HCT116 (cell line): ENCODE measurements at regions not wholly inside any gene's neighbourhood (a gene's known extent, or its start where the extent isn't known, plus 50 kb on each side); places are given as distances from the start of the nearest gene placed in this dataset.

Experiments
- ATAC-seq: fragments of 200-7000 bp; cut with Tn5 transposase; 2 replicates; pipeline ENCODE4 v1.9.1; 2020; ENCODE audit warnings: mild to moderate bottlenecking, moderate library complexity
- BruUV-seq: library from RNA; stranded (reverse); fragments of 400-500 nt; replicated peaks from 2 replicates; lab custom pipeline; 2021; lab: Mats Ljungman, UMichigan
- CTCF ChIA-PET: fragments of 300-600 bp; sonication (Branson Sonifier 250); formaldehyde crosslinking; loops from one replicate; lab custom pipeline; 2021; ENCODE audit warnings: antibody characterized with exemption; lab: Charles Lee
- POLR2A ChIA-PET: fragments of 300-600, 350-600 bp; sonication (Branson Sonifier 250); formaldehyde crosslinking; loops from one replicate; lab custom pipeline; 2021; ENCODE audit warnings: antibody characterized with exemption; lab: Charles Lee
- RAD21 ChIA-PET, 2 experiments: fragments of 300-600 bp; sonication (Branson Sonifier 250); formaldehyde crosslinking; loops; one replicate each; lab custom pipeline; 2023; ENCODE audit warnings: low total read pairs in 2 of 2; ENCODE audit not compliant: uncharacterized antibody in 2 of 2, unreplicated experiment in 2 of 2, low non-redundant PET in 1 of 2; lab: Charles Lee
- DNase-seq: peaks from one replicate; pipeline ENCODE4 v3.0.0-alpha.2; 2010; ENCODE audit warnings: low read depth, low spot score
- H2AFZ ChIP-seq: fragments of 200-600 bp; shearing (Covaris generic), sonication (generic); 2 replicates; pipeline ENCODE4 v1.6.1; 2017; ENCODE audit warnings: low read depth, mixed run types, mixed read lengths, antibody characterized with exemption, low read length; ENCODE audit not compliant: poor library complexity, severe bottlenecking
- H3K27ac ChIP-seq: 2 replicates; pipeline ENCODE4 v1.5.1; 2012; ENCODE audit warnings: low read depth, low read length
- H3K27me3 ChIP-seq: fragments of 200-600 bp; sonication (generic); 2 replicates; pipeline ENCODE4 v1.6.1; 2016; ENCODE audit warnings: mixed run types, low read length, mixed read lengths; ENCODE audit not compliant: insufficient read depth
- H3K36me3 ChIP-seq, 2 experiments: fragments of 200-500 bp in 1 of 2; fragments of 200-600 bp in 1 of 2; sonication (Bioruptor generic) in 1 of 2; sonication (generic) in 1 of 2; 2 replicates each; pipeline versions ENCODE4 v1.5.1 to v1.6.1; 2014 to 2016; ENCODE audit warnings: low read length in 2 of 2, inconsistent platforms in 1 of 2, mixed read lengths in 1 of 2, mixed run types in 1 of 2; ENCODE audit not compliant: insufficient read depth in 2 of 2, control insufficient read depth in 1 of 2
- H3K4me1 ChIP-seq, 2 experiments: fragments of 200-600 bp in 1 of 2; sonication (generic) in 1 of 2; 2 replicates each; pipeline versions ENCODE4 v1.5.1 to v1.6.1; 2012 to 2017; ENCODE audit warnings: low read length in 2 of 2, inconsistent platforms in 1 of 2, mild to moderate bottlenecking in 1 of 2, mixed read lengths in 1 of 2, mixed run types in 1 of 2, moderate library complexity in 1 of 2; ENCODE audit not compliant: insufficient read depth in 2 of 2, control insufficient read depth in 1 of 2
- H3K4me2 ChIP-seq: fragments of 200-600 bp; sonication (generic); 2 replicates; pipeline ENCODE4 v1.6.1; 2017; ENCODE audit warnings: mixed run types, low read length, mixed read lengths
- H3K4me3 ChIP-seq, 2 experiments: fragments of 200-600 bp in 1 of 2; sonication (generic) in 1 of 2; replicated peaks in 1 of 2; 2 replicates each; pipeline ENCODE4 v1.5.1; 2011 to 2016; ENCODE audit warnings: low read length in 2 of 2, control low read depth in 1 of 2, low read depth in 1 of 2, mild to moderate bottlenecking in 1 of 2, mixed read lengths in 1 of 2, mixed run types in 1 of 2
- H3K79me2 ChIP-seq: fragments of 200-600 bp; sonication (generic); 2 replicates; pipeline ENCODE4 v1.6.1; 2017; ENCODE audit warnings: mild to moderate bottlenecking, mixed run types, low read length, moderate library complexity, mixed read lengths; ENCODE audit not compliant: insufficient read depth
- H3K9ac ChIP-seq: fragments of 200-600 bp; sonication (generic); 2 replicates; pipeline ENCODE4 v1.6.1; 2016; ENCODE audit warnings: low read length, mixed read lengths
- H3K9me2 ChIP-seq: fragments of 200-600 bp; sonication (generic), shearing (Covaris generic); 2 replicates; pipeline ENCODE4 v1.6.1; 2017; ENCODE audit warnings: mixed run types, mild to moderate bottlenecking, moderate library complexity; ENCODE audit not compliant: insufficient read depth
- H3K9me3 ChIP-seq, 2 experiments: fragments of 200-500 bp in 1 of 2; fragments of 200-600 bp in 1 of 2; sonication (Bioruptor generic) in 1 of 2; sonication (generic) in 1 of 2; 2 replicates each; pipeline ENCODE4 v1.6.1; 2014 to 2017; ENCODE audit warnings: low read length in 2 of 2, mixed read lengths in 2 of 2, inconsistent platforms in 1 of 2, low read depth in 1 of 2, mild to moderate bottlenecking in 1 of 2, mixed run types in 1 of 2, moderate library complexity in 1 of 2; ENCODE audit not compliant: control insufficient read depth in 1 of 2, insufficient read depth in 1 of 2
- H4K20me1 ChIP-seq: fragments of 200-600 bp; sonication (generic), shearing (Covaris generic); 2 replicates; pipeline ENCODE4 v1.6.1; 2017; ENCODE audit warnings: mixed run types, mild to moderate bottlenecking, moderate library complexity; ENCODE audit not compliant: insufficient read depth
- CEBPB ChIP-seq: IDR thresholded peaks from 2 replicates; pipeline ENCODE4 v1.6.1; 2012; ENCODE audit warnings: low read depth
- EGR1 ChIP-seq: IDR thresholded peaks from 2 replicates; pipeline ENCODE4 v1.6.1; 2012; ENCODE audit warnings: low read depth
- ELF1 ChIP-seq: IDR thresholded peaks from 2 replicates; pipeline ENCODE4 v1.6.1; 2012; ENCODE audit warnings: low read depth, borderline replicate concordance
- EZH2 ChIP-seq: fragments of 200-600 bp; sonication (generic); IDR thresholded peaks from 2 replicates; pipeline ENCODE4 v1.6.1; 2017; ENCODE audit warnings: antibody characterized with exemption, mixed run types
- EZH2phosphoT487 ChIP-seq: fragments of 200-600 bp; IDR thresholded peaks from 2 replicates; pipeline ENCODE4 v1.6.1; 2018; ENCODE audit warnings: antibody characterized with exemption, borderline replicate concordance
- FOSL1 ChIP-seq: IDR thresholded peaks from 2 replicates; pipeline ENCODE4 v1.6.1; 2012; ENCODE audit warnings: low read depth
- POLR2A ChIP-seq: IDR thresholded peaks from 2 replicates; pipeline ENCODE4 v1.7.0; 2011; ENCODE audit warnings: borderline replicate concordance; ENCODE audit not compliant: insufficient read depth, insufficient read length; ENCODE audit errors: extremely low read depth
- POLR2AphosphoS5 ChIP-seq: IDR thresholded peaks from 2 replicates; pipeline ENCODE4 v1.6.1; 2011; ENCODE audit warnings: mild to moderate bottlenecking, low read depth, low read length, moderate library complexity
- RAD21 ChIP-seq: IDR thresholded peaks from 2 replicates; pipeline ENCODE4 v1.6.1; 2012; ENCODE audit warnings: low read depth, mild to moderate bottlenecking
- SIN3A ChIP-seq: IDR thresholded peaks from 2 replicates; pipeline ENCODE4 v1.6.1; 2012; ENCODE audit warnings: low read depth
- SRF ChIP-seq: IDR thresholded peaks from 2 replicates; pipeline ENCODE4 v1.6.1; 2012; ENCODE audit warnings: low read depth
- TCF7L2 ChIP-seq: IDR thresholded peaks from 2 replicates; pipeline ENCODE4 v1.7.0; 2011; ENCODE audit warnings: borderline replicate concordance, inconsistent platforms; ENCODE audit not compliant: insufficient read depth, insufficient read length; ENCODE audit errors: extremely low read depth
- YY1 ChIP-seq: IDR thresholded peaks from 2 replicates; pipeline ENCODE4 v1.6.1; 2011; ENCODE audit warnings: low read length, low read depth, moderate library complexity, mild to moderate bottlenecking; ENCODE audit not compliant: insufficient replicate concordance; ENCODE audit errors: extremely low read depth
- ZFX ChIP-seq: fragments of 450-650 bp; IDR thresholded peaks from 2 replicates; pipeline ENCODE4 v1.6.1; 2017
- ZNF274 ChIP-seq: fragments of 200-500 bp; sonication (Bioruptor generic); IDR thresholded peaks from 2 replicates; pipeline ENCODE4 v1.6.1; 2014; ENCODE audit warnings: mild to moderate bottlenecking, low read depth, low read length, inconsistent platforms
- intact Hi-C: fragments of 100-400 bp; cut with micrococcal nuclease; formaldehyde crosslinking; loops from 2 replicates; pipeline ENCODE4 v1.10.0; 2022
- TF ChIP-seq, protein P1 (sequence below): IDR thresholded peaks from 2 replicates; pipeline ENCODE4 v1.6.1; 2011; ENCODE audit warnings: mild to moderate bottlenecking, low read length, moderate library complexity; ENCODE audit not compliant: insufficient replicate concordance; ENCODE audit errors: extremely low read depth
- TF ChIP-seq, protein P2 (sequence below): IDR thresholded peaks from 2 replicates; pipeline ENCODE4 v1.6.1; 2012

DNA sequence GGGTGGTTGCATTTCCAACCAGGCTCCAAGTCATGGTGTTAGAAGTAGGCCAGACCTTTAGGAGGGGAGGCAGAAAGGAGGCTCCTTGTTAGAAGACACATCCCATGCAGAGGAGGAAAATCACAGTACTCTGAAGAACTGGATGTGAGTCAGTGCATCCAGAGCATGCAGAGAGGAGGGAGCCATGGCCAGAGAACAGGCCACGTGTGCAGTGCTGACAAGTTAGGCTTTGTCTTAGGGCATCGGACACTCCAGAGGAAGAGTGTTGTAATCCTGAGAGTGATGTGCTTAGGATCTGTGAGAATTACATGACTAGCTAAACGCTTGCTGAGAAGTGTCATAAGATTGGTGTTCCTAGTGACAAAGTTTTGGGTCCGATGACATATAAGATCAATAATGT, 456.5 kb upstream of the THRB start:
- no peaks in the 10 kb centered on the region for H3K9me3 ChIP-seq
- CTCF ChIA-PET = no interaction called here
- no peaks in the 10 kb centered on the region for H3K79me2 ChIP-seq
- no peak overlapping the region for H3K9ac ChIP-seq
- H2AFZ ChIP-seq = no peak overlapping the region
- H4K20me1 ChIP-seq = no peaks in the 10 kb centered on the region
- peaks cover 13% of the 10 kb centered on the region; the same call in 1 of the 2 replicates for H3K27me3 ChIP-seq
- no peak for ATAC-seq
- no peaks in the 10 kb centered on the region for H3K9me2 ChIP-seq
- TF ChIP-seq SIN3A (no peak), ELF1 (no peak), SRF (no peak), EZH2 (no peak), CEBPB (no peak), EGR1 (no peak), RAD21 (no peak), TCF7L2 (no peak), POLR2AphosphoS5 (no peak), EZH2phosphoT487 (no peak), ZNF274 (no peak), POLR2A (no peak), FOSL1 (no peak), YY1 (no peak), ZFX (no peak)
- TF ChIP-seq, protein P1, sequence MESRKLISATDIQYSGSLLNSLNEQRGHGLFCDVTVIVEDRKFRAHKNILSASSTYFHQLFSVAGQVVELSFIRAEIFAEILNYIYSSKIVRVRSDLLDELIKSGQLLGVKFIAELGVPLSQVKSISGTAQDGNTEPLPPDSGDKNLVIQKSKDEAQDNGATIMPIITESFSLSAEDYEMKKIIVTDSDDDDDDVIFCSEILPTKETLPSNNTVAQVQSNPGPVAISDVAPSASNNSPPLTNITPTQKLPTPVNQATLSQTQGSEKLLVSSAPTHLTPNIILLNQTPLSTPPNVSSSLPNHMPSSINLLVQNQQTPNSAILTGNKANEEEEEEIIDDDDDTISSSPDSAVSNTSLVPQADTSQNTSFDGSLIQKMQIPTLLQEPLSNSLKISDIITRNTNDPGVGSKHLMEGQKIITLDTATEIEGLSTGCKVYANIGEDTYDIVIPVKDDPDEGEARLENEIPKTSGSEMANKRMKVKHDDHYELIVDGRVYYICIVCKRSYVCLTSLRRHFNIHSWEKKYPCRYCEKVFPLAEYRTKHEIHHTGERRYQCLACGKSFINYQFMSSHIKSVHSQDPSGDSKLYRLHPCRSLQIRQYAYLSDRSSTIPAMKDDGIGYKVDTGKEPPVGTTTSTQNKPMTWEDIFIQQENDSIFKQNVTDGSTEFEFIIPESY = no peak
- TF ChIP-seq, protein P2, sequence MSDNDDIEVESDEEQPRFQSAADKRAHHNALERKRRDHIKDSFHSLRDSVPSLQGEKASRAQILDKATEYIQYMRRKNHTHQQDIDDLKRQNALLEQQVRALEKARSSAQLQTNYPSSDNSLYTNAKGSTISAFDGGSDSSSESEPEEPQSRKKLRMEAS = no peak
- H3K4me2 ChIP-seq = no peak overlapping the region
- no TSS peak for BruUV-seq
- RAD21 ChIA-PET = no interaction called here
- H3K4me1 ChIP-seq = no peaks in the 10 kb centered on the region
- H3K36me3 ChIP-seq = no peaks in the 10 kb centered on the region
- H3K27ac ChIP-seq = no peak overlapping the region
- H3K4me3 ChIP-seq = no peak overlapping the region
- POLR2A ChIA-PET = no interaction called here
- DNase-seq = no peak
- intact Hi-C loops = no loop called here
